ENCODE measurements at regions not wholly inside any gene's neighbourhood (a gene's known extent, or its start where the extent isn't known, plus 50 kb on each side); places are given as distances from the start of the nearest gene placed in this dataset.

DNA sequence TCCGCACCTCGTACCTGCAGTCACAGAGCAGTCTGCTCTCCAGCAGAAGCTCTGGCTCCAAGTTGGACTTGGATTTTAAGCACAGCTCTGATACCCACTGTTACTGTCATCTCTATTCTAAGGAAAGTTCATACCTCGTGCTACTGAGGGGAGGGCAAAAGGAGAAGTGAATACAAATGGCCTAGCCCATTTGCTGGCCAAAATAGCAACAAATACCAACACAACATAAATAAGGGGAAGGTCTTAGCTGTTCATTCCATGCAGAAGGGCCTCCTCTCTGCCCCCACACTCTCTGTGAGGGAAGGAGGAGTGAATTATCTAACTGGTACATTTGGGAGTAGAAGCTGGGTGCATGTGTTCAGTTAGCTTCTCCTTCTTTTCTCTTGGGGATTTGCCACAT, 739.4 kb upstream of the RAB6C start:
- H3K9ac ChIP-seq = no peak overlapping the region
- H3K4me3 ChIP-seq = no peak overlapping the region
- peaks cover 0 to 6% (median 0%) of the 10 kb centered on the region in 11 experiments; a peak in 4 of 22 replicates for H3K9me3 ChIP-seq (replicated peaks in 1 of 11)
- no peaks in the 10 kb centered on the region for H3K27me3 ChIP-seq
- no peaks in the 10 kb centered on the region for H3K36me3 ChIP-seq
- TF ChIP-seq Cebpa-rat (IDR thresholded peaks at IDR 0.05) = no peak
- no peak overlapping the region for H3K27ac ChIP-seq
- peak overlapping the region in 2 of 11 experiments; percentile 17 to 48; a peak in 4 of 22 replicates for H3K4me2 ChIP-seq
- peaks cover 0 to 11% (median 0%) of the 10 kb centered on the region in 10 experiments; a peak in 5 of 20 replicates for H3K4me1 ChIP-seq
- H4K20me1 ChIP-seq = no peaks in the 10 kb centered on the region

DNA sequence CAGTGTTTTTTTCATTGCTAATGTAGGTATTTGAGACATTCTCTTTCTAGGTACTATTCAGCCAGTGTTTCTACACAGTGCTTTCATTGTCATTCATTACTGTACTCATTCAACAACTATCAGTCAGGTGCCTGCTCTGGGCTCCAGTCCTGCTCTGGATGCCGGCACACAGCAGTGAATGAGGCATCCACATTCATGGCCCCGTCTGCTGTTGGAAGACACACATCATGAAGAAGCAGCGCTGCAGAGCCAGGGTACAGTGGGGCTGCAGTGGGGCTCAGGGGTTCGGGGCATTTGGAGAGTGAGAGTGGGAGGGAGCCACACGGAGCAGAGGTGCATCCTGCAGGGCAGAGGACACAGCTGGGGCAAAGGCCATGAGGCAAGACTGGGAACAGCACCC, 737.2 kb upstream of the RAB6C start:
- no peak overlapping the region for H3K4me2 ChIP-seq
- H3K4me3 ChIP-seq = no peak overlapping the region
- H3K27ac ChIP-seq = no peak overlapping the region
- H3K9ac ChIP-seq = no peak overlapping the region
- no peak for TF ChIP-seq Cebpa-rat (IDR thresholded peaks at IDR 0.05)
- H3K36me3 ChIP-seq = no peaks in the 10 kb centered on the region
- H4K20me1 ChIP-seq = no peaks in the 10 kb centered on the region
- H3K27me3 ChIP-seq = no peaks in the 10 kb centered on the region
- H3K4me1 ChIP-seq = peaks cover 0 to 11% (median 0%) of the 10 kb centered on the region in 10 experiments; a peak in 5 of 20 replicates
- H3K9me3 ChIP-seq (replicated peaks in 1 of 11) = peaks cover 0 to 13% (median 8%) of the 10 kb centered on the region in 11 experiments; a peak in 13 of 22 replicates

DNA sequence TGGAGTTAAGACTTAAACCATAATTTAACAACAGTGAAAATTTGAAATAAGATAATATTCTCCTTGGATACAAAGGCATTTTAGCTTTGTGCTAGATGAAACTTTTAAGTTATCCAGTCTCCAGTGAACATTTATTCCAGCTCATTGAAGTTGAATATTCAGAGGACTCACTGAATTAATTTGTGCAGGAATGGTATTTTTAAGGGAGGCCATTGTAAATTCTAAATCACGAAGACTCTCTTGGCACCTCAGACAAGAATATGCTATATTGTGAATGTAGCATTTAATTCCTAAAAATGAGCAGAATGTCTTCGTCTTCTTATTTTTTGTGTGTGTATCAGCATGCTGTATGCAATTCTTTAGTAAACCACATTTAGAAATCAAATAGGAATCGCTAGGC, 731.7 kb upstream of the RAB6C start:
- H3K9me3 ChIP-seq (replicated peaks in 1 of 11) = peaks cover 0 to 13% (median 8%) of the 10 kb centered on the region in 11 experiments; a peak in 13 of 22 replicates
- no peaks in the 10 kb centered on the region for H3K27me3 ChIP-seq
- no peak overlapping the region for H3K4me3 ChIP-seq
- no peak overlapping the region for H3K4me2 ChIP-seq
- no peaks in the 10 kb centered on the region for H3K36me3 ChIP-seq
- no peaks in the 10 kb centered on the region for H4K20me1 ChIP-seq
- 0 out of 20 replicates have a peak, but pooled peaks cover 0 to under 1% (median 0%) of the 10 kb centered on the region in 10 experiments for H3K4me1 ChIP-seq
- no peak overlapping the region for H3K27ac ChIP-seq
- TF ChIP-seq Cebpa-rat (IDR thresholded peaks at IDR 0.05) = no peak
- H3K9ac ChIP-seq = no peak overlapping the region

DNA sequence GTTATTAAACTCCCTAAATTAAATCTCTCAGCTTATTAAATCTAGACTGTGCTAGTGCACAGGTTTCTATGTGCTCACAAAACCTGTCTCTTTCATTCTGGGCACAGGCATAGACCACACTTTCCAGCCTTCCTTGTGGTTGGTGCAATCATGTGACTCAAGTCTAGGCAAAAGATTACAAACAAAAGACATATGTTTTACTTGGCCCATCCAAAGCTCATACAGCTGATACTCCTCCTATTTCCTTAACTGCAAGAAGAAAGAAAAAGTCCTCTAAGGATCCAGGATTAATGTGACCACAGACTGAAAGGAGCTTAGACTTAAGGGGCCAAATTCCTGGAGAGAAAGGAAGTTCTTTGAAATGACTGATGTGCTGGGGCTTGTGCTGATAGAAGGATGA, 731.3 kb upstream of the RAB6C start:
- Histone ChIP-seq H3K4me1 (peaks cover 0 to 4% (median 0%) of the 10 kb centered on the region in 10 experiments; a peak in 2 of 20 replicates), H3K27me3 (no peaks in the 10 kb centered on the region), H3K9me3 (replicated peaks in 1 of 11) (peaks cover 0 to 13% (median 8%) of the 10 kb centered on the region in 11 experiments; a peak in 13 of 22 replicates), H4K20me1 (no peaks in the 10 kb centered on the region), H3K4me3 (no peak overlapping the region), H3K9ac (no peak overlapping the region), H3K4me2 (no peak overlapping the region), H3K27ac (no peak overlapping the region), H3K36me3 (no peaks in the 10 kb centered on the region)
- TF ChIP-seq Cebpa-rat (IDR thresholded peaks at IDR 0.05) = no peak

DNA sequence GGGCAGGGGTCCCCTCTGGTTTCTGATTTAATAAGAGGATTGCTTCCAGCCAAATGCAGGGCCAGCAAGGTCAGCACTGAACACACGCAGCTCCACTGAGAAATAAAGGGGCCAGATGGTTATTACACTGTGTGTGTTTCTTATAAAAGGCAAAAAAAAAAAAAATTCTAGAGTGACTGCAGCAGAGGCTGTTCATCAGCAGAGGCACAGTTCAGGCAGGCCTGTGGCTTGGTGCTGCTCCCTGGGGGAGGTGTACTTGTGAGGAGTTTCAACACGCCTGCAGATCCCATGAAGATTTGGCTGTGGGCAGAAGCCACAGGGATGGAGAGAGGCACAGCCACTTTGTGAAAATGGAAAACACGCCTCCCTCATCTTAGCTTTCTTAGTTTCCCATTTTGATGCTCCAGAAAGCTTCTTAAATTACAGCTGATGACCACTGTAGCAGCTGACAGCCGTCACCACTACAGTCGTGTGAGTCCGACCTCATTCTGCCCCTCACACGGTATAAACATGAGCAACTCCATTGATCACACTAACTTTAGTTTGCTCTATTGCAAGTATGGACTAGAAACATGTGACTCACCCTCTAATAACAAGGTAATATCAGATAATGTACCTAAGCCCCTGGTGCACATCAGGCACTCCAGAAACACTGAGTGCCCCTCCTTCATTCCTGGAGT, 726.5 kb upstream of the RAB6C start:
- H3K4me1 ChIP-seq = peaks cover 0 to 4% (median 0%) of the 10 kb centered on the region in 10 experiments; a peak in 2 of 20 replicates
- no peaks in the 10 kb centered on the region for H3K27me3 ChIP-seq
- peaks cover 0 to 8% (median 3%) of the 10 kb centered on the region in 11 experiments; a peak in 16 of 22 replicates for H3K9me3 ChIP-seq (replicated peaks in 1 of 11)
- no peak overlapping the region for H3K9ac ChIP-seq
- no peak overlapping the region for H3K27ac ChIP-seq
- H3K4me3 ChIP-seq = no peak overlapping the region
- no peaks in the 10 kb centered on the region for H3K36me3 ChIP-seq
- no peaks in the 10 kb centered on the region for H4K20me1 ChIP-seq
- H3K4me2 ChIP-seq = no peak overlapping the region
- no peak for TF ChIP-seq Cebpa-rat (IDR thresholded peaks at IDR 0.05)

DNA sequence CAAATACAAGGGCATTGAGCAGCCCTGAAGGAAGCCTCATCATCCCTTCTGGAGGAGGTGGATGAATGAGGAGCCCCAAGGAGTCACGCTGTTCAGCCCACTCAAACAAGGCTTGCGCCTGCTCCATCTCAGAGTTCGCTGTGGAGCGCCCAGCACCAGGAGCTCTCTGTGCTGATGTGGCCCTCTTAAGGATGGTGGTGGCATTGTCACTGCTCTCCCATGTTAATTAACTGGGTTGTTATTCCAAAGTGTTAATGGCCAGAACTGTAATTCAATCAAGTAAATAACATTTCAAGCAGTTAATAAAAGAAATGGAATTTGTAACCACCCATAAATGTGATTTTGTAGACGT, 726.0 kb upstream of the RAB6C start:
- Histone ChIP-seq H3K27ac (no peak overlapping the region), H4K20me1 (no peaks in the 10 kb centered on the region), H3K4me3 (no peak overlapping the region), H3K4me1 (peaks cover 0 to 4% (median 0%) of the 10 kb centered on the region in 10 experiments; a peak in 2 of 20 replicates), H3K4me2 (no peak overlapping the region), H3K9ac (no peak overlapping the region), H3K9me3 (replicated peaks in 1 of 11) (peaks cover 3 to 13% (median 8%) of the 10 kb centered on the region in 11 experiments; a peak in 20 of 22 replicates), H3K27me3 (no peaks in the 10 kb centered on the region), H3K36me3 (no peaks in the 10 kb centered on the region)
- no peak for TF ChIP-seq Cebpa-rat (IDR thresholded peaks at IDR 0.05)

DNA sequence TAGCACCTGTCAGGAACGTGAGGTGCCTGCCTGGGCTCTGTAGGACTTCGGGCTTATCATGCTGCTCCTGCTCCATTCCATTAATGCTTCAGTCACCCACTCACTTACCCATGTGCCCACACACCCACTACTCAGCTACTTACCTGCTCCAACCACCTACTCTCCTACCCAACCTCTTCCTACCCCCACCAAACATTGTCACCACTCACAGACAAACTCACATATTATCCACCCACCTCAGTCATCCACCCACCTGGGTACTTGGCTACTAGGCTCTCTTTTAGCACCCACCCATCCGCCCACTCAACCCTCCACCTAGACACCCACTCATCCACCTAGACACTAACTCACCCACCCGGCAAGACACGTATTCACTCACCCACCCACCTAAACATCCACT, 724.7 kb upstream of the RAB6C start:
- H3K27ac ChIP-seq = no peak overlapping the region
- TF ChIP-seq Cebpa-rat (IDR thresholded peaks at IDR 0.05) = no peak
- H3K4me1 ChIP-seq = peaks cover 0 to 4% (median 0%) of the 10 kb centered on the region in 10 experiments; a peak in 2 of 20 replicates
- H3K36me3 ChIP-seq = no peaks in the 10 kb centered on the region
- H3K9ac ChIP-seq = no peak overlapping the region
- no peak overlapping the region for H3K4me2 ChIP-seq
- H3K4me3 ChIP-seq = no peak overlapping the region
- H3K9me3 ChIP-seq (replicated peaks in 1 of 11) = peaks cover 14 to 26% (median 20%) of the 10 kb centered on the region in 11 experiments
- H4K20me1 ChIP-seq = no peaks in the 10 kb centered on the region
- no peaks in the 10 kb centered on the region for H3K27me3 ChIP-seq

DNA sequence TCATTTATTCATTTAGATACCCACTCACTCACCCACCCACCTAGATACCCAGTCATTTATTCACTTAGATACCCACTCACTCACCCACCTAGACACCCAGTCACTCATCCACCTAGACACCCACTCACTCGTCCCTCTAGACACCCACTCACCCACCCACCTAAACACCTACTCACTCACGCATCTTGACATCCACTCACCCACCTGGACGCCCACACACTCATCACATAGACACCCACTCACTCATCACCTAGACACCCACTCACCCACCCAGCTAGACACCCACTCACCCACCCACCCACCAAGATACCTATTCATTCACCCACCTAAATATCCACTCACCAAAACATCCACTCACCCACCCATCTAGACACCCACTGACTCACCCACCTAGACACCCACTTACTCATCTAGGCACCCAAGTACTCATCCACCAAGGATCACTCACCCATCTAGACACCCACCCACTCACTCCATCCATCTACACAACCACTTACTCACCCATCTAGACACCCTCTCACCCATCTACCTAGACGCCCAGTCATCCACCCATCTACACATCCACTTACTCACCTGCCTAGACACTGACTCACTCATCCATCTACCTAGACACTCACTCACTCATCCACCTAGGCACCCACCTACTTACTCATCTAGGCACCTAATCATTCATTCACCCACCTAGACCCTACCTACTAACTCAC, 723.7 kb upstream of the RAB6C start:
- no peak overlapping the region for H3K4me3 ChIP-seq
- H3K27ac ChIP-seq = no peak overlapping the region
- no peak overlapping the region for H3K4me2 ChIP-seq
- peaks cover 0 to 4% (median 0%) of the 10 kb centered on the region in 10 experiments; a peak in 2 of 20 replicates for H3K4me1 ChIP-seq
- no peaks in the 10 kb centered on the region for H3K27me3 ChIP-seq
- H3K9ac ChIP-seq = no peak overlapping the region
- no peak for TF ChIP-seq Cebpa-rat (IDR thresholded peaks at IDR 0.05)
- H3K9me3 ChIP-seq (replicated peaks in 1 of 11) = peaks cover 14 to 31% (median 22%) of the 10 kb centered on the region in 11 experiments
- no peaks in the 10 kb centered on the region for H3K36me3 ChIP-seq
- no peaks in the 10 kb centered on the region for H4K20me1 ChIP-seq

DNA sequence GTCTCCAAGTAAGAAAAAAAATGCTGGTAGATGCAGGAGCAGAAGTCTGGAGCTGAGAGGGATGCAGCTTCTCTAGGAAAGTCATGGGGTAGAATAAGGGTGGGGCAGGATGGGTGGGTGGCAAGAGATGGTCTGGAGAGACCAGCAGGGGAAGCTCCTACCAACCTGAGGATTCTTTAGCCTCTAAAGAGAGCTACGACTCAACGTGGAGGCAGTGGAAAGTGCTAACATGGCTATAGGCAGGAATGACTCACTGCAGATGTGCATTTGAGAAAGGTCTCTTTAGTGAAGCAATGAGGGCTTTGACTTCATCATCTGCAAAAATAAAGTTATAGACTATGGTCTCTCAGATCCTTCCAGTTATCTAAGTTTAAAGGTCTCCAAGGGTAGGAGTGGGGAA, 722.8 kb upstream of the RAB6C start:
- H3K9me3 ChIP-seq (replicated peaks in 1 of 11) = peaks cover 14 to 31% (median 22%) of the 10 kb centered on the region in 11 experiments
- no peak overlapping the region for H3K4me3 ChIP-seq

More for the DNA sequence above, 722.8 kb upstream of the RAB6C start:
- Histone ChIP-seq H3K27ac (no peak overlapping the region), H3K4me1 (peaks cover 0 to 4% (median 0%) of the 10 kb centered on the region in 10 experiments; a peak in 2 of 20 replicates), H3K4me2 (no peak overlapping the region), H3K27me3 (no peaks in the 10 kb centered on the region), H3K36me3 (no peaks in the 10 kb centered on the region), H4K20me1 (no peaks in the 10 kb centered on the region), H3K9ac (no peak overlapping the region)
- no peak for TF ChIP-seq Cebpa-rat (IDR thresholded peaks at IDR 0.05)

Data from BLaER1 treated with 17β-estradiol and CSF1 and Interleukin-3, amounts not matched to agents 10 nM and 100 nM (cell line).